GM12875 (cell line): ENCODE measurements at regions not wholly inside any gene's neighbourhood (a gene's known extent, or its start where the extent isn't known, plus 50 kb on each side); places are given as distances from the start of the nearest gene placed in this dataset.
A peak's percentile ranks its signal among the peaks of the same experiment; 100 is the strongest.

Source experiments
- H3K4me3 ChIP-seq: one replicate; pipeline ENCODE4 v1.5.1; 2011; ENCODE audit warnings: low read depth, low read length, control low read depth
- CTCF ChIP-seq: IDR thresholded peaks from 2 replicates; pipeline ENCODE4 v1.5.1; 2011; ENCODE audit warnings: low read depth, mild to moderate bottlenecking, control low read depth, inconsistent platforms, low read length, moderate library complexity, borderline replicate concordance; ENCODE audit not compliant: insufficient read depth

GRCh38 chr12:92471551-92471950, 231.2 kb upstream of the PLEKHG7 start:
- TF ChIP-seq CTCF, result no peak
- no peak overlapping the region for H3K4me3 ChIP-seq

- H3K4me3 ChIP-seq, result no peak overlapping the region
- no peak for TF ChIP-seq CTCF
Observed at GRCh38 chr12:92470608-92471021, 232.2 kb upstream of the PLEKHG7 start.

GRCh38 chr12:92469837-92470236, 233.0 kb upstream of the PLEKHG7 start:
- TF ChIP-seq CTCF, result no peak
- no peak overlapping the region for H3K4me3 ChIP-seq

GRCh38 chr12:92468358-92469020, 234.3 kb upstream of the PLEKHG7 start:
- H3K4me3 ChIP-seq, result peak overlapping the region; percentile 7
- no peak for TF ChIP-seq CTCF

- peak overlapping the region; percentile 55 for H3K4me3 ChIP-seq
- TF ChIP-seq CTCF, result no peak
Observed at GRCh38 chr12:92467886-92468285, 234.9 kb upstream of the PLEKHG7 start.

- TF ChIP-seq CTCF, result no peak
- H3K4me3 ChIP-seq, result peak overlapping the region; percentile 55
Observed at GRCh38 chr12:92466391-92467305, 236.1 kb upstream of the PLEKHG7 start.
